ENCODE measurements at regions not wholly inside any gene's neighbourhood (a gene's known extent, or its start where the extent isn't known, plus 50 kb on each side); places are given as distances from the start of the nearest gene placed in this dataset.

GRCh38 chr9:134216449-134216951 is 52.1 kb upstream of the RNU6ATAC start:
- peak; percentile 27 for TF ChIP-seq YY1 (IDR thresholded peaks at IDR 0.05)
- peak in 1 of 2 donors; percentile 32 for TF ChIP-seq RAD21 (IDR thresholded peaks at IDR 0.05)
- TF ChIP-seq, protein P1, sequence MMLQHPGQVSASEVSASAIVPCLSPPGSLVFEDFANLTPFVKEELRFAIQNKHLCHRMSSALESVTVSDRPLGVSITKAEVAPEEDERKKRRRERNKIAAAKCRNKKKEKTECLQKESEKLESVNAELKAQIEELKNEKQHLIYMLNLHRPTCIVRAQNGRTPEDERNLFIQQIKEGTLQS (IDR thresholded peaks at IDR 0.05): no peak
- TF ChIP-seq TAF1 (conservative IDR thresholded peaks at IDR 0.05): peak; percentile 75
- H3K9ac ChIP-seq (ENCODE audit: low read depth in 1 of 2, low read length in 2 of 2): peak overlapping the region; percentile 71 to 82
- H3K4me1 ChIP-seq (ENCODE audit: control insufficient read depth in 4 of 4, insufficient read depth in 4 of 4, low read length in 3 of 4): peaks cover 19 to 70% (median 49%) of the 10 kb centered on the region in 4 donors
- no peaks in the 10 kb centered on the region for H3K9me3 ChIP-seq (ENCODE audit: control insufficient read depth in 4 of 4, low read length in 3 of 4)
- peak overlapping the region; percentile 95 to 99 for H3K27ac ChIP-seq (ENCODE audit: low read depth in 1 of 2, low read length in 2 of 2)
- H3K36me3 ChIP-seq (ENCODE audit: control insufficient read depth in 4 of 4, insufficient read depth in 3 of 4, low read depth in 1 of 4, low read length in 3 of 4): no peaks in the 10 kb centered on the region
- peak overlapping the region; percentile 15 to 54 (median 44) for H3K4me3 ChIP-seq (ENCODE audit: low read depth in 1 of 3, low read length in 3 of 3)
- DNase-seq (ENCODE audit: low spot score): no peak
- H3K27me3 ChIP-seq (ENCODE audit: control insufficient read depth in 4 of 4, insufficient read depth in 4 of 4, low read length in 3 of 4): no peaks in the 10 kb centered on the region
- WGBS: 43% methylated on average over 14 of the region's 14 CpGs

GRCh38 chr9:134216961-134217360 is 52.6 kb upstream of the RNU6ATAC start:
- Histone ChIP-seq H3K36me3 (ENCODE audit: control insufficient read depth in 4 of 4, insufficient read depth in 3 of 4, low read depth in 1 of 4, low read length in 3 of 4) (no peaks in the 10 kb centered on the region), H3K9ac (ENCODE audit: low read depth in 1 of 2, low read length in 2 of 2) (peak overlapping the region; percentile 71 to 82), H3K27me3 (ENCODE audit: control insufficient read depth in 4 of 4, insufficient read depth in 4 of 4, low read length in 3 of 4) (no peaks in the 10 kb centered on the region), H3K27ac (ENCODE audit: low read depth in 1 of 2, low read length in 2 of 2) (peak overlapping the region; percentile 95 to 99), H3K9me3 (ENCODE audit: control insufficient read depth in 4 of 4, low read length in 3 of 4) (no peaks in the 10 kb centered on the region), H3K4me1 (ENCODE audit: control insufficient read depth in 4 of 4, insufficient read depth in 4 of 4, low read length in 3 of 4) (peaks cover 22 to 70% (median 49%) of the 10 kb centered on the region in 4 donors), H3K4me3 (ENCODE audit: low read depth in 1 of 3, low read length in 3 of 3) (peak overlapping the region; percentile 15 to 54 (median 44))
- DNase-seq (ENCODE audit: low spot score): no peak
- WGBS: 73% methylated on average over 10 of the region's 10 CpGs
- TF ChIP-seq YY1 (IDR thresholded peaks at IDR 0.05) (no peak), JUND (IDR thresholded peaks at IDR 0.05) (no peak), SP1 (IDR thresholded peaks at IDR 0.05) (no peak), FOXA1 (IDR thresholded peaks at IDR 0.05) (no peak), GABPA (IDR thresholded peaks at IDR 0.05 in 1 of 2, conservative IDR thresholded peaks at IDR 0.05 in 1 of 2) (no peak), NR2F2 (IDR thresholded peaks at IDR 0.05) (no peak), HNF4A (conservative IDR thresholded peaks at IDR 0.05) (no peak), RXRA (IDR thresholded peaks at IDR 0.05) (no peak)

DNA sequence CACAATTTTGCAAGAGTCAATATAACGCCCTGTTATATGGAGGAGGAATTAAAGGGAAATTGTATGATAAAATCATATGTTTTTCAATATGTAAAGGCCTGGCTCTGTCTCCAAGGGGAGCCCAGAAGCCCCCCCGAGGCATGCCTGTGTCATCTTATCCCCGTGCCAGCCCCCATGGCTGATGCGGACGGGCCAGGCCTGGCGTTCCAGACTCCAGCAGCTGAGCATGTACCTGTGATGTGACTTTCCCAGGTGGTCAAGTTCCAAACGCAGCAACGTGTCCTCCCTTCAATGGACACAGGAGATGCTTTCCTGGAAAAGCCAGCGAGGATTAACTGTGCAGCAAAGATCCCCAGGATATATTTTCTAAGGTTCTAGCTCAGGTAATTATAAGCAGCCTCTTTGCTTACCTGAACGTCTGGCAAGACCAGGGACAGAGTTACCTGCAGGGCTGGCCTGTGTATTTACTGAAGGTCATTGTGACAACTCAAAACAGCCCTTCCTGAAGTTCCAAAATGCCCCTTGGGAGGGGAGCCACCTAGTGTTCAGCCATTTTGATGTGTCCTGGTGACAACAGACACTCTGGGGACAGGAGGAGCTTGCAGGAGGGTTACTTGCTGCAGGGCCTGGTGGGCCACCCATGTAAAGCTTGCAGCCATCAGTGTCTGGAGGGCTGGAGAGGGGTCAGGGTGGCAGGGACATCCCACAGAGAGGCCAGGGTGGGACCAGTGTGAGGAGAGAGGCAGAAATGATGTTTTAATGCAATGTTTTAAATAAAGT is 53.3 kb upstream of the RNU6ATAC start:
- Histone ChIP-seq H3K4me1 (ENCODE audit: control insufficient read depth in 4 of 4, insufficient read depth in 4 of 4, low read length in 3 of 4) (peaks cover 24 to 73% (median 50%) of the 10 kb centered on the region in 4 donors), H3K9ac (ENCODE audit: low read depth in 1 of 2, low read length in 2 of 2) (peak overlapping the region; percentile 71 to 82), H3K9me3 (ENCODE audit: control insufficient read depth in 4 of 4, low read length in 3 of 4) (no peaks in the 10 kb centered on the region), H3K27ac (ENCODE audit: low read depth in 1 of 2, low read length in 2 of 2) (peak overlapping the region; percentile 95 to 99), H3K27me3 (ENCODE audit: control insufficient read depth in 4 of 4, insufficient read depth in 4 of 4, low read length in 3 of 4) (no peaks in the 10 kb centered on the region), H3K36me3 (ENCODE audit: control insufficient read depth in 4 of 4, insufficient read depth in 3 of 4, low read depth in 1 of 4, low read length in 3 of 4) (no peaks in the 10 kb centered on the region), H3K4me3 (ENCODE audit: low read depth in 1 of 3, low read length in 3 of 3) (peak overlapping the region; percentile 16 to 54 (median 44))
- no peak for DNase-seq (ENCODE audit: low spot score)
- 37% methylated on average over 10 of the region's 10 CpGs for WGBS
- TF ChIP-seq RXRA (IDR thresholded peaks at IDR 0.05) (peak; percentile 65 to 71), YY1 (IDR thresholded peaks at IDR 0.05) (peak; percentile 96), HNF4G (IDR thresholded peaks at IDR 0.05) (no peak), FOXA2 (IDR thresholded peaks at IDR 0.05) (peak; percentile 59), EGR1 (IDR thresholded peaks at IDR 0.05; ENCODE audit: low read depth in 2 of 2) (no peak), JUND (IDR thresholded peaks at IDR 0.05) (no peak), HNF4A (conservative IDR thresholded peaks at IDR 0.05) (peak; percentile 35 to 59), GABPA (IDR thresholded peaks at IDR 0.05 in 1 of 2, conservative IDR thresholded peaks at IDR 0.05 in 1 of 2) (no peak), NR2F2 (IDR thresholded peaks at IDR 0.05) (no peak), TAF1 (conservative IDR thresholded peaks at IDR 0.05) (no peak), ZBTB33 (IDR thresholded peaks at IDR 0.05) (no peak), FOXA1 (IDR thresholded peaks at IDR 0.05) (peak; percentile 45), RAD21 (IDR thresholded peaks at IDR 0.05) (peak; percentile 81 to 89)
- TF ChIP-seq, protein P2, sequence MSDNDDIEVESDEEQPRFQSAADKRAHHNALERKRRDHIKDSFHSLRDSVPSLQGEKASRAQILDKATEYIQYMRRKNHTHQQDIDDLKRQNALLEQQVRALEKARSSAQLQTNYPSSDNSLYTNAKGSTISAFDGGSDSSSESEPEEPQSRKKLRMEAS (IDR thresholded peaks at IDR 0.05): peak; percentile 36
- TF ChIP-seq, protein P3, sequence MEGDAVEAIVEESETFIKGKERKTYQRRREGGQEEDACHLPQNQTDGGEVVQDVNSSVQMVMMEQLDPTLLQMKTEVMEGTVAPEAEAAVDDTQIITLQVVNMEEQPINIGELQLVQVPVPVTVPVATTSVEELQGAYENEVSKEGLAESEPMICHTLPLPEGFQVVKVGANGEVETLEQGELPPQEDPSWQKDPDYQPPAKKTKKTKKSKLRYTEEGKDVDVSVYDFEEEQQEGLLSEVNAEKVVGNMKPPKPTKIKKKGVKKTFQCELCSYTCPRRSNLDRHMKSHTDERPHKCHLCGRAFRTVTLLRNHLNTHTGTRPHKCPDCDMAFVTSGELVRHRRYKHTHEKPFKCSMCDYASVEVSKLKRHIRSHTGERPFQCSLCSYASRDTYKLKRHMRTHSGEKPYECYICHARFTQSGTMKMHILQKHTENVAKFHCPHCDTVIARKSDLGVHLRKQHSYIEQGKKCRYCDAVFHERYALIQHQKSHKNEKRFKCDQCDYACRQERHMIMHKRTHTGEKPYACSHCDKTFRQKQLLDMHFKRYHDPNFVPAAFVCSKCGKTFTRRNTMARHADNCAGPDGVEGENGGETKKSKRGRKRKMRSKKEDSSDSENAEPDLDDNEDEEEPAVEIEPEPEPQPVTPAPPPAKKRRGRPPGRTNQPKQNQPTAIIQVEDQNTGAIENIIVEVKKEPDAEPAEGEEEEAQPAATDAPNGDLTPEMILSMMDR (IDR thresholded peaks at IDR 0.05; ENCODE audit: low read depth, low read length, missing input control): peak; percentile 48
- TF ChIP-seq, protein P4, sequence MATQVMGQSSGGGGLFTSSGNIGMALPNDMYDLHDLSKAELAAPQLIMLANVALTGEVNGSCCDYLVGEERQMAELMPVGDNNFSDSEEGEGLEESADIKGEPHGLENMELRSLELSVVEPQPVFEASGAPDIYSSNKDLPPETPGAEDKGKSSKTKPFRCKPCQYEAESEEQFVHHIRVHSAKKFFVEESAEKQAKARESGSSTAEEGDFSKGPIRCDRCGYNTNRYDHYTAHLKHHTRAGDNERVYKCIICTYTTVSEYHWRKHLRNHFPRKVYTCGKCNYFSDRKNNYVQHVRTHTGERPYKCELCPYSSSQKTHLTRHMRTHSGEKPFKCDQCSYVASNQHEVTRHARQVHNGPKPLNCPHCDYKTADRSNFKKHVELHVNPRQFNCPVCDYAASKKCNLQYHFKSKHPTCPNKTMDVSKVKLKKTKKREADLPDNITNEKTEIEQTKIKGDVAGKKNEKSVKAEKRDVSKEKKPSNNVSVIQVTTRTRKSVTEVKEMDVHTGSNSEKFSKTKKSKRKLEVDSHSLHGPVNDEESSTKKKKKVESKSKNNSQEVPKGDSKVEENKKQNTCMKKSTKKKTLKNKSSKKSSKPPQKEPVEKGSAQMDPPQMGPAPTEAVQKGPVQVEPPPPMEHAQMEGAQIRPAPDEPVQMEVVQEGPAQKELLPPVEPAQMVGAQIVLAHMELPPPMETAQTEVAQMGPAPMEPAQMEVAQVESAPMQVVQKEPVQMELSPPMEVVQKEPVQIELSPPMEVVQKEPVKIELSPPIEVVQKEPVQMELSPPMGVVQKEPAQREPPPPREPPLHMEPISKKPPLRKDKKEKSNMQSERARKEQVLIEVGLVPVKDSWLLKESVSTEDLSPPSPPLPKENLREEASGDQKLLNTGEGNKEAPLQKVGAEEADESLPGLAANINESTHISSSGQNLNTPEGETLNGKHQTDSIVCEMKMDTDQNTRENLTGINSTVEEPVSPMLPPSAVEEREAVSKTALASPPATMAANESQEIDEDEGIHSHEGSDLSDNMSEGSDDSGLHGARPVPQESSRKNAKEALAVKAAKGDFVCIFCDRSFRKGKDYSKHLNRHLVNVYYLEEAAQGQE (IDR thresholded peaks at IDR 0.05): peak; percentile 49
- TF ChIP-seq, protein P1 (IDR thresholded peaks at IDR 0.05): no peak
